Ovary (tissue), 3 donors: ENCODE measurements at regions not wholly inside any gene's neighbourhood (a gene's known extent, or its start where the extent isn't known, plus 50 kb on each side); places are given as distances from the start of the nearest gene placed in this dataset.
"Not testable (repeated sequence)": the region's sequence is repeated elsewhere in the genome, so short reads cannot be mapped to it uniquely, and the experiment has no call there.

ENCODE experiments used
- POLR2A ChIP-seq: fragments of 450-650 bp; IDR thresholded peaks from one replicate; pipeline ENCODE4 v1.6.1; 2017; ENCODE audit warnings: antibody characterized with exemption, mild to moderate bottlenecking, moderate library complexity
- TF ChIP-seq, protein P1 (sequence below), 3 donors: fragments of 450-650 bp in 2 of 3; fragments of 200-600 bp in 1 of 3; IDR thresholded peaks; one replicate each; pipeline versions ENCODE4 v1.5.1 to v1.8.0; 2016 to 2022; ENCODE audit warnings: antibody characterized with exemption in 3 of 3, mild to moderate bottlenecking in 1 of 3
- donor health status: DM: no; HTN: no; CAD: no.

GRCh38 chr3:198138205-198138604 lies 178.2 kb downstream of the LMLN start:
- TF ChIP-seq, protein P1, sequence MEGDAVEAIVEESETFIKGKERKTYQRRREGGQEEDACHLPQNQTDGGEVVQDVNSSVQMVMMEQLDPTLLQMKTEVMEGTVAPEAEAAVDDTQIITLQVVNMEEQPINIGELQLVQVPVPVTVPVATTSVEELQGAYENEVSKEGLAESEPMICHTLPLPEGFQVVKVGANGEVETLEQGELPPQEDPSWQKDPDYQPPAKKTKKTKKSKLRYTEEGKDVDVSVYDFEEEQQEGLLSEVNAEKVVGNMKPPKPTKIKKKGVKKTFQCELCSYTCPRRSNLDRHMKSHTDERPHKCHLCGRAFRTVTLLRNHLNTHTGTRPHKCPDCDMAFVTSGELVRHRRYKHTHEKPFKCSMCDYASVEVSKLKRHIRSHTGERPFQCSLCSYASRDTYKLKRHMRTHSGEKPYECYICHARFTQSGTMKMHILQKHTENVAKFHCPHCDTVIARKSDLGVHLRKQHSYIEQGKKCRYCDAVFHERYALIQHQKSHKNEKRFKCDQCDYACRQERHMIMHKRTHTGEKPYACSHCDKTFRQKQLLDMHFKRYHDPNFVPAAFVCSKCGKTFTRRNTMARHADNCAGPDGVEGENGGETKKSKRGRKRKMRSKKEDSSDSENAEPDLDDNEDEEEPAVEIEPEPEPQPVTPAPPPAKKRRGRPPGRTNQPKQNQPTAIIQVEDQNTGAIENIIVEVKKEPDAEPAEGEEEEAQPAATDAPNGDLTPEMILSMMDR (IDR thresholded peaks at IDR 0.05): not testable (repeated sequence)
- not testable (repeated sequence) for TF ChIP-seq POLR2A
